Spleen (tissue), 7 donors: ENCODE measurements at regions not wholly inside any gene's neighbourhood (a gene's known extent, or its start where the extent isn't known, plus 50 kb on each side); places are given as distances from the start of the nearest gene placed in this dataset.

ENCODE experiments used
- POLR2AphosphoS5 ChIP-seq, 3 donors: sonication (generic); formaldehyde crosslinking; IDR thresholded peaks; one replicate each; pipeline ENCODE4 v1.5.1; 2017; ENCODE audit warnings: antibody characterized with exemption in 3 of 3
- TF ChIP-seq, protein P1 (sequence below), 11 experiments: fragments of 200-600 bp in 7 of 11; fragments of 450-650 bp in 4 of 11; sonication (generic) in 4 of 11; IDR thresholded peaks in 8 of 11; conservative IDR thresholded peaks in 3 of 11; 1 replicate in 7 of 11; 2 replicates in 4 of 11; pipeline versions ENCODE4 v1.4.0 to v1.8.0; 2016 to 2021; ENCODE audit warnings: antibody characterized with exemption in 11 of 11, inconsistent platforms in 4 of 11, mild to moderate bottlenecking in 1 of 11
- donor health status: DM: no; HTN: no; CAD: no; lungs with moderate emphysema.
- donor health status: DM: no; HTN: no; CAD: no.
- donor health status: DM: no; HTN: no; CAD: no.

DNA sequence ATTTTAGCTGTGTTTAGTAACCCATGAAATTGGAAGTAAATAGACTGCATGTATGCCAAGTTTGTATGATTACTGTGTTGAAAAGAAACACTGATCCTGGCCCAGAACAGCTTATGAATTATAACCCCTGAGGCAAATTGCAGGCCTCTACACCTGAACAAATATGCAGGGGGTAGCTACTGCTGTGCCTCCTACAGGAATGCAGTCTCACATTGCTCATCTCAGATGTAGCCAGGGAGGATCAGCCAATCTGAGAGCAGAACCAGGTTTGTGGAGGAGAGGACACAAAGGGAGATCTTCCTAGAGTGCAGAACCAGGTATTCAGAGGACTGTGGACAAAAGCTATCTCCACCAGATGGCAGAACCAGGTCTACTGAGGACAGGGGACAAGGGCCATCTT is 442.2 kb upstream of the DDI1 start:
- TF ChIP-seq, protein P1, sequence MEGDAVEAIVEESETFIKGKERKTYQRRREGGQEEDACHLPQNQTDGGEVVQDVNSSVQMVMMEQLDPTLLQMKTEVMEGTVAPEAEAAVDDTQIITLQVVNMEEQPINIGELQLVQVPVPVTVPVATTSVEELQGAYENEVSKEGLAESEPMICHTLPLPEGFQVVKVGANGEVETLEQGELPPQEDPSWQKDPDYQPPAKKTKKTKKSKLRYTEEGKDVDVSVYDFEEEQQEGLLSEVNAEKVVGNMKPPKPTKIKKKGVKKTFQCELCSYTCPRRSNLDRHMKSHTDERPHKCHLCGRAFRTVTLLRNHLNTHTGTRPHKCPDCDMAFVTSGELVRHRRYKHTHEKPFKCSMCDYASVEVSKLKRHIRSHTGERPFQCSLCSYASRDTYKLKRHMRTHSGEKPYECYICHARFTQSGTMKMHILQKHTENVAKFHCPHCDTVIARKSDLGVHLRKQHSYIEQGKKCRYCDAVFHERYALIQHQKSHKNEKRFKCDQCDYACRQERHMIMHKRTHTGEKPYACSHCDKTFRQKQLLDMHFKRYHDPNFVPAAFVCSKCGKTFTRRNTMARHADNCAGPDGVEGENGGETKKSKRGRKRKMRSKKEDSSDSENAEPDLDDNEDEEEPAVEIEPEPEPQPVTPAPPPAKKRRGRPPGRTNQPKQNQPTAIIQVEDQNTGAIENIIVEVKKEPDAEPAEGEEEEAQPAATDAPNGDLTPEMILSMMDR (IDR thresholded peaks at IDR 0.05 in 8 of 11, conservative IDR thresholded peaks at IDR 0.05 in 3 of 11) = no peak
- TF ChIP-seq POLR2AphosphoS5 (IDR thresholded peaks at IDR 0.05) = no peak
